ENCODE measurements at regions not wholly inside any gene's neighbourhood (a gene's known extent, or its start where the extent isn't known, plus 50 kb on each side); places are given as distances from the start of the nearest gene placed in this dataset.
"Not testable (repeated sequence)": the region's sequence is repeated elsewhere in the genome, so short reads cannot be mapped to it uniquely, and the experiment has no call there.

GRCh38 chr1:206297145-206298031 lies 94.0 kb downstream of the SRGAP2 start:
- TF ChIP-seq PBX3, CTCF, EP300 (IDR thresholded peaks at IDR 0.05): not testable (repeated sequence)
